Upper lobe of right lung (tissue), 1 donor: ENCODE measurements at regions not wholly inside any gene's neighbourhood (a gene's known extent, or its start where the extent isn't known, plus 50 kb on each side); places are given as distances from the start of the nearest gene placed in this dataset.
A peak's percentile ranks its signal among the peaks of the same experiment; 100 is the strongest.

Experiments used
- ATAC-seq: fragments of 200-7000 bp; cut with Tn5 transposase; one replicate; pipeline ENCODE4 v1.9.1; 2020; ENCODE audit warnings: mild to moderate bottlenecking, moderate library complexity
- DNase-seq: peaks from one replicate; pipeline ENCODE4 v3.0.0-alpha.2; 2020
- H3K27ac ChIP-seq: fragments of 200-600 bp; one replicate; pipeline ENCODE4 v1.8.0; 2022
- H3K27me3 ChIP-seq: fragments of 200-600 bp; one replicate; pipeline ENCODE4 v1.8.0; 2022; ENCODE audit warnings: mild to moderate bottlenecking
- H3K36me3 ChIP-seq: fragments of 200-600 bp; one replicate; pipeline ENCODE4 v1.8.0; 2022
- H3K4me1 ChIP-seq: fragments of 200-600 bp; one replicate; pipeline ENCODE4 v1.8.0; 2022
- H3K4me3 ChIP-seq: fragments of 200-600 bp; one replicate; pipeline ENCODE4 v1.8.0; 2022; ENCODE audit warnings: mild to moderate bottlenecking
- H3K9me3 ChIP-seq: fragments of 200-600 bp; one replicate; pipeline ENCODE4 v1.8.0; 2022
- intact Hi-C: fragments of 100-400 bp; cut with DNase I; formaldehyde crosslinking; loops from one replicate; pipeline ENCODE4 v1.11.0; 2022
- TF ChIP-seq, protein P1 (sequence below): fragments of 200-600 bp; IDR thresholded peaks from one replicate; pipeline ENCODE4 v1.8.0; 2022; ENCODE audit warnings: antibody characterized with exemption
- donor health status: DM: no; HTN: yes; CAD: no; lungs with severe emphysema.

DNA sequence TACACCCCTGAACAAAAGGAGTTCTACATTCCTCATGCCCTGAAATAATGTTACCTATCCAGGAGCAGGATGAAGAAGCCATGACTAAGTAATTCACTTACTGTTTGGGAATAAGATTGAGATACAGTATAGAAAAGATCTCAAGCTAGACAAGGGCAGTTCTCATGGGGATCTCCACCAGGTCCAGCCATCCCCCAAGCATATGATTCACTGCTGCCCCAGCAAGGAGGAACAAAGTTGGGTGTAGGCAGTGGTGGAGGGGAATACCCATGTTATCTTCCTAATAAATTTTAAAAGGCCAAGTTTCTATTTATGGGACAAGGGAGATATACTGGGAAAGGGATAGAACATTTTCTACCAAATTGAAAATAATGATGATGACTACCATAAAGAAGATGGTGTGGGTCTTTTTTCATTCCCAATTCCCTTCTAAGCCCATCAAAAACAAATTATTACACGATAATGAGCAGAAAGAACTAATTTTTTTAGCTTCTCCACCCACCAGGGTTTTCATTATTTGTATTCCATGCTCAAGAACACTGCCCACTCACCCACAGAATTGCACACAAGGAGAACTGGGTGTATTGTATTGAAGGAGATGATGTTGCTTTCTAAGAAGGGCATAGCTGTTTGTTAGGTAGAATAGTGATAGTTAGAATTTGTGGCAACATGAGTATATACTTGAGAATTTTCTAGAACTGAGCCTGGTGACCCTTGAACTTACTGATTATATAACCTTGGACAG lies 204.6 kb downstream of the BTG1 start:
- Histone ChIP-seq H3K4me1 (no peaks in the 10 kb centered on the region), H3K36me3 (no peaks in the 10 kb centered on the region), H3K27me3 (no peaks in the 10 kb centered on the region), H3K4me3 (no peak overlapping the region), H3K27ac (no peak overlapping the region), H3K9me3 (no peaks in the 10 kb centered on the region)
- ATAC-seq, result peak; percentile 67
- intact Hi-C loops, result no loop called here
- TF ChIP-seq, protein P1, sequence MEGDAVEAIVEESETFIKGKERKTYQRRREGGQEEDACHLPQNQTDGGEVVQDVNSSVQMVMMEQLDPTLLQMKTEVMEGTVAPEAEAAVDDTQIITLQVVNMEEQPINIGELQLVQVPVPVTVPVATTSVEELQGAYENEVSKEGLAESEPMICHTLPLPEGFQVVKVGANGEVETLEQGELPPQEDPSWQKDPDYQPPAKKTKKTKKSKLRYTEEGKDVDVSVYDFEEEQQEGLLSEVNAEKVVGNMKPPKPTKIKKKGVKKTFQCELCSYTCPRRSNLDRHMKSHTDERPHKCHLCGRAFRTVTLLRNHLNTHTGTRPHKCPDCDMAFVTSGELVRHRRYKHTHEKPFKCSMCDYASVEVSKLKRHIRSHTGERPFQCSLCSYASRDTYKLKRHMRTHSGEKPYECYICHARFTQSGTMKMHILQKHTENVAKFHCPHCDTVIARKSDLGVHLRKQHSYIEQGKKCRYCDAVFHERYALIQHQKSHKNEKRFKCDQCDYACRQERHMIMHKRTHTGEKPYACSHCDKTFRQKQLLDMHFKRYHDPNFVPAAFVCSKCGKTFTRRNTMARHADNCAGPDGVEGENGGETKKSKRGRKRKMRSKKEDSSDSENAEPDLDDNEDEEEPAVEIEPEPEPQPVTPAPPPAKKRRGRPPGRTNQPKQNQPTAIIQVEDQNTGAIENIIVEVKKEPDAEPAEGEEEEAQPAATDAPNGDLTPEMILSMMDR, result no peak
- no peak for DNase-seq

DNA sequence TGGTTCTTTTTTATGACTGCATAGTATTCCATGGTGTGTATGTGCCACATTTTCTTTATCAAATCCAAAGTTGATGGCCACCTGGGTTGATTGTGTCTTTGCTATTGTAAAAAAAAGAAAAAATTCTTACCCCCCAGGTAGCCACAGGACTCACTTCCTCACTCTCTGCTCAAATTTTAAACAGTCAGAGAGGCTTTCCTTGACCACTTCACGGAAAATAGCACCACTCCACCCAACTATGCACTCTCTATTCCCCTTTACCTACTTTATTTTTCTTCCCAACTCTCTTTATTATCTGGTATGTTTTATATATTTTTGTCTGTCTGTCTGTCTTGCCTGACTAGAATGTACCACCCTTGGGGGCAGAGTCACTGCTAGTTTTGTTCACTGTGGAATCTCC lies 205.3 kb downstream of the BTG1 start:
- intact Hi-C loops, result no loop called here
- ATAC-seq (no peak), DNase-seq (no peak)
- H3K27ac ChIP-seq, result no peak overlapping the region
- no peaks in the 10 kb centered on the region for H3K4me1 ChIP-seq
- TF ChIP-seq, protein P1, result no peak
- H3K27me3 ChIP-seq, result no peaks in the 10 kb centered on the region
- H3K36me3 ChIP-seq, result no peaks in the 10 kb centered on the region
- no peaks in the 10 kb centered on the region for H3K9me3 ChIP-seq
- no peak overlapping the region for H3K4me3 ChIP-seq

DNA sequence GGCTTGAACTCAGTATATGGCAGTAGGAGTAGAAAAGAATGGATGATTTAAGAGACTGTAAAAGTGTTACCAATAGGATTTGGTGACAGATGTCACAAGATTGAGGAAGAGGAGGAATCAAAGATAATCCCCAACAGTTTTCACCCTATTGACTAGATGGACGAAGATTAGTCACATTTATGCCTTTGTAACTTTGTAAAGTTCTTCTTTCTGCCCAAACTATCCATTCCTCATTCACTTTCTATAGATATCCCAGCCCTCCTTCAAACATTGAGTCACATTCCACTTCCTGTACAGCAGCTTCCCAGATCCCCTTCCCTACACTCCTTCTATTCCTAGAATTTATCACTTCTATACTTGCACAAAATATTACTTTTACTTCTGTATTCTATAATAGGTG lies 207.9 kb downstream of the BTG1 start:
- intact Hi-C loops, result no loop called here
- TF ChIP-seq, protein P1, result no peak
- ATAC-seq, result no peak
- H3K4me1 ChIP-seq, result no peaks in the 10 kb centered on the region
- H3K27ac ChIP-seq, result no peak overlapping the region
- no peaks in the 10 kb centered on the region for H3K27me3 ChIP-seq
- H3K9me3 ChIP-seq, result no peaks in the 10 kb centered on the region
- H3K36me3 ChIP-seq, result no peaks in the 10 kb centered on the region
- H3K4me3 ChIP-seq, result no peak overlapping the region
- DNase-seq, result no peak

- TF ChIP-seq, protein P1, result no peak
- Histone ChIP-seq H3K4me1 (no peaks in the 10 kb centered on the region), H3K36me3 (no peaks in the 10 kb centered on the region), H3K27ac (no peak overlapping the region), H3K4me3 (no peak overlapping the region), H3K27me3 (no peaks in the 10 kb centered on the region), H3K9me3 (no peaks in the 10 kb centered on the region)
- ATAC-seq, result no peak
- DNase-seq, result no peak
- intact Hi-C loops, result no loop called here
Observed at GRCh38 chr12:91937009-91937408, 208.6 kb downstream of the BTG1 start.

DNA sequence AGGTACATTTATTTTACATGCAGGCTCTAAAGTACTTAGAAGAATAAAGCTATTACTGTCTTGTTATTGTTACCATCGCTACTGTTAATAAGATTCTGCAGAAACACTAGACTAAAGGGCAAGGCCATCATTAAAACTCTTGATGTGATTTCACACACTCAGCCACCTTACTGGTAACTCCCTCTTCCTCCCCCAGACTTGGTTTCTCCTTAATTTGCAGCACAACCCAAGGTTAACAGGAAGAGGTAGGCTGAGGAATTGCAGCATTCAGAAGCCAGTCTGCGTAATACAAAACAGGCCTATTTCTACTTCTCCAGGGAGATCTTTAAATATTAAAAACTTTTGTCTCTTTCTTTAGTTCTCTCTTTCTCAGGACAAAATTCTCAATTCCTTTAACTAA lies 210.3 kb downstream of the BTG1 start:
- ATAC-seq, result peak; percentile 62
- intact Hi-C loops, result no loop called here

More for the DNA sequence above, 210.3 kb downstream of the BTG1 start:
- Histone ChIP-seq H3K27me3 (no peaks in the 10 kb centered on the region), H3K27ac (no peak overlapping the region), H3K9me3 (no peaks in the 10 kb centered on the region), H3K4me3 (no peak overlapping the region), H3K36me3 (no peaks in the 10 kb centered on the region), H3K4me1 (no peaks in the 10 kb centered on the region)
- TF ChIP-seq, protein P1, result no peak
- DNase-seq, result no peak
